Ascending aorta (tissue), 2 donors: ENCODE measurements at regions not wholly inside any gene's neighbourhood (a gene's known extent, or its start where the extent isn't known, plus 50 kb on each side); places are given as distances from the start of the nearest gene placed in this dataset.
"Not testable (repeated sequence)": the region's sequence is repeated elsewhere in the genome, so short reads cannot be mapped to it uniquely, and the experiment has no call there.

ENCODE experiments used
- DNase-seq, 2 donors: peaks; one replicate each; pipeline ENCODE4 v3.0.0-alpha.2; 2019; ENCODE audit warnings: low spot score in 2 of 2
- H3K27ac ChIP-seq, 2 donors: fragments of 200-600 bp; sonication (generic); one replicate each; pipeline ENCODE4 v1.5.1; 2016 to 2017; ENCODE audit warnings: mild to moderate bottlenecking in 1 of 2
- H3K27me3 ChIP-seq: fragments of 200-600 bp; sonication (generic); one replicate; pipeline ENCODE4 v1.5.1; 2017
- H3K36me3 ChIP-seq, 2 donors: fragments of 200-600 bp; sonication (generic); one replicate each; pipeline ENCODE4 v1.5.1; 2016
- H3K4me1 ChIP-seq, 2 donors: fragments of 200-600 bp; sonication (generic); one replicate each; pipeline ENCODE4 v1.5.1; 2016 to 2017; ENCODE audit warnings: mild to moderate bottlenecking in 1 of 2
- H3K4me3 ChIP-seq, 2 donors: fragments of 200-600 bp; sonication (generic); one replicate each; pipeline ENCODE4 v1.5.1; 2016 to 2017; ENCODE audit warnings: mild to moderate bottlenecking in 1 of 2
- H3K9me3 ChIP-seq, 2 donors: fragments of 200-600 bp; sonication (generic); one replicate each; pipeline ENCODE4 v1.5.1; 2016
- intact Hi-C: fragments of 100-400 bp; cut with DNase I; formaldehyde crosslinking; loops from one replicate; pipeline ENCODE4 v1.15.1; 2023
- TF ChIP-seq, protein P1 (sequence below), 3 experiments: fragments of 200-600 bp in 2 of 3; fragments of 450-650 bp in 1 of 3; sonication (generic) in 2 of 3; IDR thresholded peaks; one replicate each; pipeline ENCODE4 v1.5.1; 2016 to 2019; ENCODE audit warnings: antibody characterized with exemption in 3 of 3, mild to moderate bottlenecking in 1 of 3, moderate library complexity in 1 of 3

DNA sequence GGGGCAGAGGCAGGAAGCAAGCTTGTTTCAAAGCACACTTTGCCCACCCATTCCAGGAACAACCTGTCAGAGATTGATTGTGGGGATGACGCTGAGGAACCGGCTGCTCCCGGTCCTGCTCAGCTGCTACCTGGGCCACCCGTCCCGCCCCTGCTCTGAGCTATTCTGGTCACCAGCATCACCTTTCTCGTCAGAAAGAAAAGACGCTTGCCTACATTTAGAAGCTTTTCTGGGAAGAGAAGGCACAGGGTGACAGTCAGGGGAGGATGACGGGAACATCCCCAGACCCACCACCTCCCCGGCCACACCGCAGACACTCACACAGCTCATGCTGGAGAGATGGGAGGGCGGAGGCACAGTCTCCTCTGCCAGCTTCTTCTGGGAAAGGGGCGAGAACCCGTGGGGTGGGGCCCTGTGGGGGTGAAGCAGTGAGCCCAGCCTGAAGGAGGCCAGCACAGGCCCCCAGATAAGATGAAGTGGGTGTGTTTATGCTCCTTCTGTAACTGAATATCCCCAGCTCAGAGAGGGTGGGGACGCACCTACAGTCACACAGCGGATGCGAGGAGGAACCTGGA is 81.8 kb downstream of the CPZ start:
- intact Hi-C loops: no loop called here
- Histone ChIP-seq H3K9me3 (no peaks in the 10 kb centered on the region), H3K4me1 (no peaks in the 10 kb centered on the region), H3K27ac (no peak overlapping the region), H3K27me3 (no peaks in the 10 kb centered on the region), H3K36me3 (no peaks in the 10 kb centered on the region), H3K4me3 (no peak overlapping the region)
- DNase-seq: no peak
- TF ChIP-seq, protein P1, sequence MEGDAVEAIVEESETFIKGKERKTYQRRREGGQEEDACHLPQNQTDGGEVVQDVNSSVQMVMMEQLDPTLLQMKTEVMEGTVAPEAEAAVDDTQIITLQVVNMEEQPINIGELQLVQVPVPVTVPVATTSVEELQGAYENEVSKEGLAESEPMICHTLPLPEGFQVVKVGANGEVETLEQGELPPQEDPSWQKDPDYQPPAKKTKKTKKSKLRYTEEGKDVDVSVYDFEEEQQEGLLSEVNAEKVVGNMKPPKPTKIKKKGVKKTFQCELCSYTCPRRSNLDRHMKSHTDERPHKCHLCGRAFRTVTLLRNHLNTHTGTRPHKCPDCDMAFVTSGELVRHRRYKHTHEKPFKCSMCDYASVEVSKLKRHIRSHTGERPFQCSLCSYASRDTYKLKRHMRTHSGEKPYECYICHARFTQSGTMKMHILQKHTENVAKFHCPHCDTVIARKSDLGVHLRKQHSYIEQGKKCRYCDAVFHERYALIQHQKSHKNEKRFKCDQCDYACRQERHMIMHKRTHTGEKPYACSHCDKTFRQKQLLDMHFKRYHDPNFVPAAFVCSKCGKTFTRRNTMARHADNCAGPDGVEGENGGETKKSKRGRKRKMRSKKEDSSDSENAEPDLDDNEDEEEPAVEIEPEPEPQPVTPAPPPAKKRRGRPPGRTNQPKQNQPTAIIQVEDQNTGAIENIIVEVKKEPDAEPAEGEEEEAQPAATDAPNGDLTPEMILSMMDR (IDR thresholded peaks at IDR 0.05): no peak

DNA sequence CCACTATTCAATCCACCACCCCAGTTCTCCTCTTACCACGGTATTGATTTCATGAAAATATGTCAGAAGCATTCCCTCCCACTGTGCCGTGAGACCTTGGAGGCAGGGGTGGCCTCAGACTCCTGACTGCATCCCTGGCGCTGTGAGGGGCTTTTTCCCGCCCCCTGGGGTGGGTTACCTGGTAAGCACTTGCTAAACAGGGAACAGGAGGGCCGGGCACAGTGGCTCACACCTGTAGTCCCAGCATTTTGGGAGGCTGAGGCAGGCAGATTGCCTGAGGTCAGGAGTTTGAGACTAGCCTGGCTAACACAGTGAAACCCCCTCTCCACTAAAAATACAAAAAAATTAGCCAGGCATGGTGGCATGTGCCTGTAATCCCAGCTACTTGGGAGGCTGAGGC is 80.5 kb downstream of the CPZ start:
- H3K27ac ChIP-seq, H3K4me3 ChIP-seq, H3K4me1 ChIP-seq, intact Hi-C loops, H3K9me3 ChIP-seq, H3K27me3 ChIP-seq, H3K36me3 ChIP-seq, DNase-seq: not testable (repeated sequence)

DNA sequence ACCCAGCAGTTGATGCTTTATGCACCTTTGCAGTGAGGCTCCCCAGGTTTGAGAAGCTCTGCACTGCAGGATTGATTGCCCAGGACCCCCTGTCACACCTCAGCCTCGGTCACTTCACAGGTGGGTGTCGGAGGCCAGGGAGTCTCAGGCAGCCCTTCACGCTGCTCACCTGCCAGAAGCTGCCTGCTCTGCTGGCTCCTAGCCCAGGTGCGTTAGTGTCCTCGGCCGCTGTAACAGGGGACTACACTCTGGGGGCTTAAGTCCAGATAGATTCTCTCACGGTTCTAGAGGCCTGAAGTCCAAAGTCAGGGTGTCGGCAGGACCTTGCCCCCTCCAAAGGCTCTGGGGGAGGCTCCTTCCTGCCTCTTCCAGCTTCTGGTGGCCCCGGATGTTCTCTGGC is 79.9 kb downstream of the CPZ start:
- TF ChIP-seq, protein P1 (IDR thresholded peaks at IDR 0.05): no peak
- intact Hi-C loops: no loop called here
- Histone ChIP-seq H3K4me1 (no peaks in the 10 kb centered on the region), H3K4me3 (no peak overlapping the region), H3K27me3 (no peaks in the 10 kb centered on the region), H3K27ac (no peak overlapping the region), H3K36me3 (no peaks in the 10 kb centered on the region), H3K9me3 (no peaks in the 10 kb centered on the region)
- no peak for DNase-seq

DNA sequence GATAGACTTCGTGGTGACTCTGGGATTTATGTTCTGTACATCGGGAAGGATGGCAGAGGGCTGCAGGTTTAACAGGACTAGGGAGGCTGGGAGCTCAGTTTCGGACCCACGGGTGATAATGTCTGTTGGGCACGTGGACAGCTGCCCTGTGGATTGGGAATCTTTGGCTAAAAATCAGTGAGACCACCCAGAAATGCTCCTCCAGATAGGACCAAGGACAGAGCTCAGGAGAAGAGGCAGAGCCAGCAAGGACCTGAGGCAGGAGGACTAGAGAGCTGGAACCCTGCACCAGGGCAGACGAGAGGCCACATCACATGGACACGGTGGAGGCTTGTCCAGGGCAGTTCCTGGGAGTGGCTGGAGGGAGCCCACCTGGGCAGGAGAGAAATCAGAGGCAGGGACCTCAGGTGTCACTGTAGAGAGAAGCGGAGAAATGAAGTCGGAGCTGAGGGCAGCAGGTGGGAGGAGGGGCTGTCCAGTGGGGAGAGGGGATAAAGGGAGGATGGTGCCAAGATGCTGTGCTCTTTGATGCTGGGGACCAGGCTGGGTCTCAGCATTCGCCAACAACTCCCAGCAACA is 79.2 kb downstream of the CPZ start:
- Histone ChIP-seq H3K4me1 (no peaks in the 10 kb centered on the region), H3K4me3 (no peak overlapping the region), H3K9me3 (no peaks in the 10 kb centered on the region), H3K27ac (no peak overlapping the region), H3K36me3 (no peaks in the 10 kb centered on the region), H3K27me3 (no peaks in the 10 kb centered on the region)
- intact Hi-C loops: no loop called here
- TF ChIP-seq, protein P1 (IDR thresholded peaks at IDR 0.05): no peak
- DNase-seq: no peak
